ENCODE measurements at regions not wholly inside any gene's neighbourhood (a gene's known extent, or its start where the extent isn't known, plus 50 kb on each side); places are given as distances from the start of the nearest gene placed in this dataset.

DNA sequence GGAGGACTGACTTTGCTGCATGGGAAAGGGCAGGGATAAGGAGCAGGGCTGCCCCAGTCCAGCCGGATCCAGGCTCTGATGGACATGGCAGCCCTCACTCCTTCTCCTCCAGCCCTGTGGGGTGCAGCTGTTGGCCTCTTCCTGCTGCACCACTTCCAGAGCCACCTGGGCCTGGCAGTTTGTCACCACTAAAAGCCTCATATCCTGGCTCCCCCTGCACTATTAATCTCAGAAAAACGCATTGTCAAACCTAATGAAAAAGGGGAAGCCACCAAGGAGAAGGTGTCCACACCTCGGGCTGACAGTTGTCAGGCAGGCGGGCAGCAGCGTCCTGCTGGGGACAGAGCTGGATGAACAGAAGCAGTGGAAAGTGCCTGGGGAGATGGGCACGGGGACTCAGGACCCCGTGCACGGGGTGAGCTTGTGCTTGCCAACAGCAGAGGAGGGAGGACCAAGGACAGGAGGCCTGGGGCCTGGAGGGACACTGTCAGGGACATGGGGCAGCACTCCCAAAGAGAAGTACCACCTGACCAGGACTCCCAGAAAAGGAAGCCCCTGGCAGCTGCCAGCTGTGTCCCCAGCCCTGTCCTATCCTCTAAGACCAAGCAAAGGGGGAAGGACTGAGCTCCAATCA lies 151.1 kb upstream of the TSHZ3 start:
- TF ChIP-seq HNF4A (conservative IDR thresholded peaks at IDR 0.05) (no peak), RAD21 (IDR thresholded peaks at IDR 0.05) (no peak), JUND (IDR thresholded peaks at IDR 0.05) (no peak), TAF1 (conservative IDR thresholded peaks at IDR 0.05) (no peak), FOXA1 (IDR thresholded peaks at IDR 0.05) (no peak), YY1 (IDR thresholded peaks at IDR 0.05) (no peak), REST (IDR thresholded peaks at IDR 0.05) (no peak), RXRA (IDR thresholded peaks at IDR 0.05) (no peak), SP1 (IDR thresholded peaks at IDR 0.05) (no peak), GABPA (IDR thresholded peaks at IDR 0.05 in 1 of 2, conservative IDR thresholded peaks at IDR 0.05 in 1 of 2) (no peak), NR2F2 (IDR thresholded peaks at IDR 0.05) (no peak), HNF4G (IDR thresholded peaks at IDR 0.05) (no peak), MAX (IDR thresholded peaks at IDR 0.05) (no peak), FOXA2 (IDR thresholded peaks at IDR 0.05) (no peak), EGR1 (IDR thresholded peaks at IDR 0.05; ENCODE audit: low read depth in 2 of 2) (no peak)
- TF ChIP-seq, protein P1, sequence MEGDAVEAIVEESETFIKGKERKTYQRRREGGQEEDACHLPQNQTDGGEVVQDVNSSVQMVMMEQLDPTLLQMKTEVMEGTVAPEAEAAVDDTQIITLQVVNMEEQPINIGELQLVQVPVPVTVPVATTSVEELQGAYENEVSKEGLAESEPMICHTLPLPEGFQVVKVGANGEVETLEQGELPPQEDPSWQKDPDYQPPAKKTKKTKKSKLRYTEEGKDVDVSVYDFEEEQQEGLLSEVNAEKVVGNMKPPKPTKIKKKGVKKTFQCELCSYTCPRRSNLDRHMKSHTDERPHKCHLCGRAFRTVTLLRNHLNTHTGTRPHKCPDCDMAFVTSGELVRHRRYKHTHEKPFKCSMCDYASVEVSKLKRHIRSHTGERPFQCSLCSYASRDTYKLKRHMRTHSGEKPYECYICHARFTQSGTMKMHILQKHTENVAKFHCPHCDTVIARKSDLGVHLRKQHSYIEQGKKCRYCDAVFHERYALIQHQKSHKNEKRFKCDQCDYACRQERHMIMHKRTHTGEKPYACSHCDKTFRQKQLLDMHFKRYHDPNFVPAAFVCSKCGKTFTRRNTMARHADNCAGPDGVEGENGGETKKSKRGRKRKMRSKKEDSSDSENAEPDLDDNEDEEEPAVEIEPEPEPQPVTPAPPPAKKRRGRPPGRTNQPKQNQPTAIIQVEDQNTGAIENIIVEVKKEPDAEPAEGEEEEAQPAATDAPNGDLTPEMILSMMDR (IDR thresholded peaks at IDR 0.05; ENCODE audit: low read depth, low read length, missing input control), result no peak
- TF ChIP-seq, protein P2, sequence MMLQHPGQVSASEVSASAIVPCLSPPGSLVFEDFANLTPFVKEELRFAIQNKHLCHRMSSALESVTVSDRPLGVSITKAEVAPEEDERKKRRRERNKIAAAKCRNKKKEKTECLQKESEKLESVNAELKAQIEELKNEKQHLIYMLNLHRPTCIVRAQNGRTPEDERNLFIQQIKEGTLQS (IDR thresholded peaks at IDR 0.05), result no peak
- TF ChIP-seq, protein P3, sequence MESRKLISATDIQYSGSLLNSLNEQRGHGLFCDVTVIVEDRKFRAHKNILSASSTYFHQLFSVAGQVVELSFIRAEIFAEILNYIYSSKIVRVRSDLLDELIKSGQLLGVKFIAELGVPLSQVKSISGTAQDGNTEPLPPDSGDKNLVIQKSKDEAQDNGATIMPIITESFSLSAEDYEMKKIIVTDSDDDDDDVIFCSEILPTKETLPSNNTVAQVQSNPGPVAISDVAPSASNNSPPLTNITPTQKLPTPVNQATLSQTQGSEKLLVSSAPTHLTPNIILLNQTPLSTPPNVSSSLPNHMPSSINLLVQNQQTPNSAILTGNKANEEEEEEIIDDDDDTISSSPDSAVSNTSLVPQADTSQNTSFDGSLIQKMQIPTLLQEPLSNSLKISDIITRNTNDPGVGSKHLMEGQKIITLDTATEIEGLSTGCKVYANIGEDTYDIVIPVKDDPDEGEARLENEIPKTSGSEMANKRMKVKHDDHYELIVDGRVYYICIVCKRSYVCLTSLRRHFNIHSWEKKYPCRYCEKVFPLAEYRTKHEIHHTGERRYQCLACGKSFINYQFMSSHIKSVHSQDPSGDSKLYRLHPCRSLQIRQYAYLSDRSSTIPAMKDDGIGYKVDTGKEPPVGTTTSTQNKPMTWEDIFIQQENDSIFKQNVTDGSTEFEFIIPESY (IDR thresholded peaks at IDR 0.05), result no peak
- Histone ChIP-seq H3K9ac (ENCODE audit: low read depth in 1 of 2, low read length in 2 of 2) (no peak overlapping the region), H3K4me1 (ENCODE audit: control insufficient read depth in 4 of 4, insufficient read depth in 4 of 4, low read length in 3 of 4) (no peaks in the 10 kb centered on the region), H3K4me3 (ENCODE audit: low read depth in 1 of 3, low read length in 3 of 3) (no peak overlapping the region), H3K27me3 (ENCODE audit: control insufficient read depth in 4 of 4, insufficient read depth in 4 of 4, low read length in 3 of 4) (peaks cover 0 to 4% (median 0%) of the 10 kb centered on the region in 4 donors), H3K27ac (ENCODE audit: low read depth in 1 of 2, low read length in 2 of 2) (no peak overlapping the region), H3K36me3 (ENCODE audit: control insufficient read depth in 4 of 4, insufficient read depth in 3 of 4, low read depth in 1 of 4, low read length in 3 of 4) (no peaks in the 10 kb centered on the region), H3K9me3 (ENCODE audit: control insufficient read depth in 4 of 4, low read length in 3 of 4) (no peaks in the 10 kb centered on the region)
- 74% methylated on average over 8 of the region's 8 CpGs for WGBS
- peak; percentile 23 for DNase-seq (ENCODE audit: low spot score)
